ENCODE measurements at regions not wholly inside any gene's neighbourhood (a gene's known extent, or its start where the extent isn't known, plus 50 kb on each side); places are given as distances from the start of the nearest gene placed in this dataset.

DNA sequence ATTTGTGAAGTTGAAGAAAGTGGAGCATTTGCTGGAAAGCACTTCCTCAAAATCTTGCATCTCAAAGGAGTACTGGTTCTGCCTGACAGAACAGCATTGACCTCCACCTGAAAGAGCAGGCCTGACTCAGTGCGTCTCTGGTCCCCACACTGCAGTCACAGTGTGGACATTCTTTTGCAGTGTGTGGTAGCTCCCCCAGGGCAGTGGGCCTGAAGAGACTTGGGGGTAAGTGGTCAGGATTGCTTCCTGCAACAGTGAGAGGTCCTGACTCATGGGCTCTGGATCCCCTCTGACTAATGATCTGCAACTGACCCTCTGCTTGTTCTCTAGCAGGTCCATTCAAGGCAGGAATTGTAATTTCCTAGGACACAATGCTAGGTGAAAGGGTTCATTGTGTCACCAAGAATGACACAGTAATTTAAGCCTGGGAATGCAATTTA, 204.9 kb upstream of the KCNJ16 start:
- intact Hi-C loops (cut with DNase I): no loop called here
- DNase-seq (ENCODE audit: low spot score): no peak

DNA sequence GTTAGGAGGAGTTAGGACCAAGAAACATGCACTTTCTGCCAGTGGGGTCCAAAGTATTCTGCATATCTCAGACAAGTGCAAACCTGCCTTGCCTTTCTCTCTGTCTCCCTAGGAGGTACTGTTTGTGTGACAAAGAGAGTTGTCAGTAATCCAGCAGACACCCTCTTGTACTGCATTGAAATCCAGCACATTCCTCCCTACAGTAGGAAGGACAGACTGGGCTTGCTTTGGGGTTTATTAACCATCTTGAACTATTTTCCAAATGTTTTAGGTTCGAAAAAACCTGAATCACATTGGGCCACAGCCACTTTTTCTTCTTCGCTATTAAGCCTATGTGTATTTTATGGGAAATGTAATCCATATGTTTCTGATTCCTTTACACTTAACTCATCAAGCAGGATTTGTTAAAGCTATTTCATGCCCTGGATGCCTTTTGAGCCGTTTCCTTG, 204.2 kb upstream of the KCNJ16 start:
- DNase-seq (ENCODE audit: low spot score): no peak
- intact Hi-C loops (cut with DNase I): no loop called here

- intact Hi-C loops (cut with DNase I): no loop called here
- no peak for DNase-seq (ENCODE audit: low spot score)
Observed at GRCh38 chr17:69871318-69871717, 203.7 kb upstream of the KCNJ16 start.

- intact Hi-C loops (cut with DNase I): no loop called here
- no peak for DNase-seq (ENCODE audit: low spot score)
Observed at GRCh38 chr17:69872675-69873262, 202.3 kb upstream of the KCNJ16 start.

DNA sequence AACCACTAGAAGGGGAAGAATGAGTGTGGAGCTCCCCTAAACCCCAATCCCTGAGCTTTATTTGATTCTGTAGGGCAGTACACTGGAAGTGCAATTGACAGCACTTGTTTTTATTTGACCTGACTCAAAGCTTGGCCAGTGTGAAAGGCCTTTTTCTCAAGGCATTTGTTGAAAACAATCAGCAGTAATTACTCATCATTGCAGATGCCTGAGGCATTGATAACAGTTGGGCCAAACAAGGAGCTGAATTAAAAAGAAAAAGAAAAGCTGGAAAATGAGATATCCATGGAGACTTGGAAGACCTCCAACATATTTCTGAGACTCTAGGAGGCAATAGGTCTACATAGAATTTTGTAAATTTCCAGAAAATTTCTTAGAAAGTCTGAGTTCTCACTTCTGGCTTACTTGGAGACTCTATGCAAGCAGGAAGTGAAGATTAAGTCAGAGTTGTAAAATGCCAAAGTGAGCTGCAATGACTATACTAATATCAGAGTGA, 200.8 kb upstream of the KCNJ16 start:
- intact Hi-C loops (cut with DNase I): no loop called here
- no peak for DNase-seq (ENCODE audit: low spot score)

- intact Hi-C loops (cut with DNase I): no loop called here
- no peak for DNase-seq (ENCODE audit: low spot score)
Observed at GRCh38 chr17:69876757-69877156, 198.3 kb upstream of the KCNJ16 start.

DNA sequence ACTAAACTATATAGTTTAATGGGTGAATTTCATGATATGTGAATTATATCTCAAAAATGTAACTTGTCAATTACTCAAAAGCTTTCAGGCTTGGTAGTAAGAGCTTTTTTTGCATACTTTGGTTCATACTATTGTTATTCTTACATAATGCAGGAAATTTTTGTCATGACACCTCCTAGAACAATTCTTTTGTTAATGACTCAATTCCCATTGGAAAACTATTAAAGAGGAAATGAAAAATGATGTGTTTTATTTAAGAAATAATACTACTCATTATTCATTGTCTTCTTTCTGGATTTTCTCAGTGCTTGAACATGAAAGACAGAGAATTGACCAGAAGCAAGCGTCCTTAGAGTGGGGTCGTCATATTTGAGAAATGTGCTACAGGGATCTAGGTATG, 196.4 kb upstream of the KCNJ16 start:
- intact Hi-C loops (cut with DNase I): no loop called here
- DNase-seq (ENCODE audit: low spot score): no peak

GRCh38 chr17:69879576-69879975, 195.4 kb upstream of the KCNJ16 start:
- intact Hi-C loops (cut with DNase I): no loop called here
- no peak for DNase-seq (ENCODE audit: low spot score)

DNA sequence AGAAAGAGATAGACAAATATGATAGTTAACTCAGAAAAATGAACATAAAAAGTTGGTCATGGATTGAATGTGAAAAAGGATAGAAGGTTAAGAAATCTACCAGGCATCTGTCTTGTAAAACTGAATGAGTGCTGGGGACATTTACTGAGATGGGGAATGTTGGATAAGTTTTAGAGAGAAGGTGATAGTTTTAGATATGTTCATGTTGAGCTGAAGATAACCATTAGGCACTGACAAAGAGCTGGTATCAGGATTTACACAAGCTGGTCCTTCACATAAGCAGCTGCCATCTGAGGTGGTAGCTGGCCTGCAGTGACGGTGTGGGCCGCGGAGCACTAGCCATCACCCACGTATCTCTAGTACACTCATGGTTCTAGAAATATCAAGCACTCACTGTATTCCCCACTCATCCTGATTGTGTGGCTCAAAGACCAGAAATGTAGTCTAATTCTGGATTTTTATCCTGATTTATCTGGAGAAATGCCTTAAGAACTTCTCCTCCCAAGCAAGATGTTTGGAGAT, 194.4 kb upstream of the KCNJ16 start:
- intact Hi-C loops (cut with DNase I): no loop called here
- DNase-seq (ENCODE audit: low spot score): no peak

- intact Hi-C loops (cut with DNase I): no loop called here
- DNase-seq (ENCODE audit: low spot score): no peak
Observed at GRCh38 chr17:69882281-69882680, 192.7 kb upstream of the KCNJ16 start.

DNA sequence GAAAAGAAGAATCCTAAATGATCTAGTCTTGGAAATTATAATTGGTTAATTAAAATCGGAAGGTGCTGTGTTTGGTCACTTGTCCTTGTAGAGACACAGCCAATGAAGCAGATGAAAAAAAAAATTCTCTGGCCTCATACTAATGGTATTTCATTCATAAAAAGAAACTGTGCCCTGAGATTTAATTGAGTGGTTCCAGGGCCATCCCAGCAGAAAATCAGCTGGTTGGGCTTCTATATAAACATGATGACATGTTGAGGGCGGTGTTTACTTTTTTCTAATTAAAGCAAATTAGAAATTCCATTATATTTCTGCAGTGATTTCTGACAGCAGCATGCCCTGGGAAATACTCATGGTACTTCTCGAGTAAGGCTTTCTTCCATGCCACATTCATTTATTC, 191.9 kb upstream of the KCNJ16 start:
- intact Hi-C loops (cut with DNase I): no loop called here
- no peak for DNase-seq (ENCODE audit: low spot score)

DNA sequence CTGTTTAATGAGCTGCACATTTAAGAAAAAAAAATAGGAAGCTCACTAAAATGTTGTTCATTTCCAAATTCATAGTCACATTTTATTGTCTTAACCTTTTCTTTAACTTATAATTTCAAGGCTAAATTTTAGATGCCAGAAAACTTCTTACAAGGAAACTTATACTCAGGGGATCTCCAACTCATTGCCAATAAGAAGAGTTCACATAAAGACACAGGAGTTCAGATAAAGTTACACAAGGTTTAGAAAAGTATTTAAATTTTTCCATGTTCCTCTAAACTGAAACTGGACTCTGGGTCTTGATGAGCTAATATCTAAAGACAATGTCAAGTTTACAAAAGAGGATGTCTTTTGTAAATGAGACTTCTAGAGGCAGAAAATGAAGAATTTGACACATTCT, 190.7 kb upstream of the KCNJ16 start:
- intact Hi-C loops (cut with DNase I): no loop called here
- DNase-seq (ENCODE audit: low spot score): no peak

DNA sequence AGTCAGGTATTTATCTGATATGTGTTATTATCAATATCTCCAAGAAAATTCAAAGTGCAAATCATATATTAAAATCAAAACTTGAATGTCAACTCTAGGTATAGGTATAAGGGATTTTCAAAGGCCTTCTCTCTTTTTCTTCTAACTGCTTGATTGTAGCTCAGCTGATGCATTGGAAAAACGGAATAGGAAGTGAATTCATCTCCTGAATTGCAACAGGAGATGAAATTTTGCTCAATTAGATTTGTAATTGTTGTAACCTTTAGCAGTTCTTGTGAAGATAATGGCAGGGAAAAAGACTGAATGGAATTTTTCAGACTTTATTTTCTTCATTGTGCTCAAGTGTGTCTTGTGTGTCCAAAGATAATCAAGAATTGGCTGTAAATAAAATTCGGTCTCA, 190.2 kb upstream of the KCNJ16 start:
- intact Hi-C loops (cut with DNase I): no loop called here
- DNase-seq (ENCODE audit: low spot score): no peak

DNA sequence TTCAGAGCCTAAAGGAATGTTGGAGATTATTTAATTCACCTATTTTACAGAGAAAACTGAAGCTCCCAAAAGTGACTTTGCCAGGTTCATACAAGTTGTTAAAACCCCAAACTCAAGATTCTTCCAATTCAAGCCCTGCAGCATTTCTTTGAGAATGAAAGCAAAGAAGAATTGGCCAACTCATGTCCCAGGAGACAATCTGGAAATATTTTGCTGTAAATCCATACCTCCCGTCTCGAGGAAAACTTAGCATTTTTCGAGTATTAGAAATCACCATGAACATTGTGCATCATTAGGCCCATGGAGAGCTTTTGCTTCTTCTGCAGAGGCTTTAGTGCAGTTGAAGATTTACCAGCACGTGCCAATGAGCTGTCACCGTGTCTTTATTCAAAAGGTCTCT, 176.4 kb upstream of the KCNJ16 start:
- no peak for DNase-seq (ENCODE audit: low spot score)
- intact Hi-C loops (cut with DNase I): no loop called here

DNA sequence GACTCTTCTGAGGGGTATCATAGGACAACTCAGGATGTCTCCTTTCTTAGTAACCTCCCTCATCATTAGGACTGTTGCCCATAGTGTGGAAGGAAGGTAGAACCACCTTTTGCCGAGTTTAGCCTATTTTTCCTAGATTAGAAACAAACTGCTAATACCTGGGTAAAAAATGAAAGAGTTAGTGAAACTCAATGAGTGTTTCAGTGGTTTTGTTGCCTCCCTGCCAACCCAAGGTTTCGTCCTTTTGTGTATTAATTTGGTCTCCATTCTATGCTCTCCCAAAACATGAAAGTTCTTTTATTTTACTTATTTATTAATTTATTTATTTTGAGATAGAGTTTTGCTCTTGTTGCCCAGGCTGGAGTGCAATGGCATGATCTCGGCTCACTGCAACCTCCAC, 174.9 kb upstream of the KCNJ16 start:
- no peak for DNase-seq (ENCODE audit: low spot score)
- intact Hi-C loops (cut with DNase I): no loop called here

GRCh38 chr17:69900829-69901228, 174.2 kb upstream of the KCNJ16 start:
- no peak for DNase-seq (ENCODE audit: low spot score)
- intact Hi-C loops (cut with DNase I): no loop called here

DNA sequence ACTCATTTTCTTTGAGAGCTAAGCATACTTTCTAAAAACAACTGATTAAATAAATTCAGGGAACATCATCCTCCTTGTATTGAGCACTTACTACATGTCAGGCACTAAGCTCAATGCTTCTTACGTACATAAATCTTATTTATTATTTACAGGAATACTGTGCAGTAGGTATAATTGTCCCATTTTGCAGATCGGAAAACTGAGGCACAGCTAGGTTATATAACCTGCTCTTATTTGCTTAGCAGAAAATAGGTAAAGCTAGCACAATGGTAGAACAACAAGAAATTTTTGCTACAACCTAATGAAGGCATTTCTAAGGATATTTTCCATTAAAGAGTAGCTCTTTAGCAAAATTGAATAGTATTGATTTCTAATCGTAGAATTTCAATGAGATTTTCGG, 168.7 kb upstream of the KCNJ16 start:
- intact Hi-C loops (cut with DNase I): no loop called here
- no peak for DNase-seq (ENCODE audit: low spot score)

GRCh38 chr17:69907132-69907847, 167.7 kb upstream of the KCNJ16 start:
- DNase-seq (ENCODE audit: low spot score): no peak
- intact Hi-C loops (cut with DNase I): no loop called here

DNA sequence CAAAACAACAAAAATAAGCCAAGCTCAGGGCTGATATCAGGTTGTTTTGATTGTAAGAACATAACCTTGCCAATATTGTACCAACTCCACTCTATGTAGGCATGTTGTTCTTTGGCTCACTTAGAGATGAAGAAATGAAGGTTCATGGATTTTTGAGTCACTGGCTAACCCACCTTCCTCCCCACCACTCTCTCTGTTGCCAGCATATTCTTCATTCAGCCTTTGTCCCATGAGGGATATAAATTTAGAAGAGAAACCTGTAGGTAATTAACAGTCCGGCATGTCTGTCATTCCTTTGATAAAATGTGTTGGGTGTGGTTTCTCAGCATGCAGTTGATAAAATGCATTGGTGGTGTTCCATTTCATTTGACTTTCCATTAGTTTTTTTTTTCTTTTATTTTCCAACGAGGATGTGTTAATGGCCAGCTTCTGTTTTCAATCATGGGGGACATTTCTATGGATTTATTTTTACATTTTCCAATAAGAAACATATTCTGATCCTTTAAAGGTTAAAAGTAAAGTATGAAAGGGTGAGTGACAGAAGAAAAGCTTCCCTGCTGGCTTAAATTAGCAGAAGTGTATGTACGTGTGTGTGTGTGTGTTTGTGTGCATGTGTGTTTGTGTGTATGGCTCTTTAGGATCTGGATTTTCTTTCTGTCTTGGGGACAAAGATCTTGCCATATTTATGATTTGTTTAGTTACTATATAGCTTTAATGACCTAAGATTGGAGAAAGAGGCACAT, 166.2 kb upstream of the KCNJ16 start:
- intact Hi-C loops (cut with DNase I): no loop called here
- DNase-seq (ENCODE audit: low spot score): no peak

DNA sequence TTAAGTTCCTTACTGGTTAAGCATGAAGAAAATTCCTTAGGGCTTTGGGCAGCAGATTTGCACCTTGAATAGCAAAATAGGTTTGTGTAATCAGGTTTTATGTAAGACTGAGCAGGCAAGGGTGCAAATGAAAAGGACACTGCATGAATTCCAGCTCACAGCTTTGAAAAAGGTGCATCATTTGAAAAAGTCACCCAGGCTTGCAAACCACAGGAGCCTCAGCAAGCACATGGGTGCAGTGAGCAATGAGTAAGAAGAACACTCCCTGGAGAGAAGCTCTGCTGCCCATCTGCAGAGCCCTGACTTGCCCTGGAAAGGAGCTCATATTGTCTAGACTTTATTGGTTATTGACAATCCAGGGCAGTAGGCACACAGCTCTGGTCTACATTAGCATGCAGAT, 165.6 kb upstream of the KCNJ16 start:
- DNase-seq (ENCODE audit: low spot score): no peak
- intact Hi-C loops (cut with DNase I): no loop called here

Measured in posterior vena cava (tissue), 2 donors.